ENCODE measurements at regions not wholly inside any gene's neighbourhood (a gene's known extent, or its start where the extent isn't known, plus 50 kb on each side); places are given as distances from the start of the nearest gene placed in this dataset.

DNA sequence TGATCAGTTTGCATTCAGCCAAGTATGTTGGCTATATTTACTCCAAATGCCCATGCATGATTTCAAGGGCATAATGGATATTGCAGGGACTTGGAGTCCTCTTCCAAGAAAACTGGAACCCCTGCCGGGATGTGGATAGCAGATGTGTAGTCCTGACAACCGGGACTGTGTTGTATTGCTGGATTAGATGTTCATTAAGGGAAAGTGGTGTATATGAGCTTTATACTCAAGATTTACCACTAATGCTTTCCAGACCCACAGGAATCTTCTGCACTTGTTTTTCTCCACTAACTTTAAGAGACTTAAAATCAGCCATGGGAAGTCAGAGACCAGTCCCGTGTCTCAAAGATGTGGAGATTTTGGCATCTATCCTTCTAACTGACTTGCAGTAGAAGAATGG lies 770.9 kb downstream of the HDGFL1 start:
- TF ChIP-seq, protein P1, sequence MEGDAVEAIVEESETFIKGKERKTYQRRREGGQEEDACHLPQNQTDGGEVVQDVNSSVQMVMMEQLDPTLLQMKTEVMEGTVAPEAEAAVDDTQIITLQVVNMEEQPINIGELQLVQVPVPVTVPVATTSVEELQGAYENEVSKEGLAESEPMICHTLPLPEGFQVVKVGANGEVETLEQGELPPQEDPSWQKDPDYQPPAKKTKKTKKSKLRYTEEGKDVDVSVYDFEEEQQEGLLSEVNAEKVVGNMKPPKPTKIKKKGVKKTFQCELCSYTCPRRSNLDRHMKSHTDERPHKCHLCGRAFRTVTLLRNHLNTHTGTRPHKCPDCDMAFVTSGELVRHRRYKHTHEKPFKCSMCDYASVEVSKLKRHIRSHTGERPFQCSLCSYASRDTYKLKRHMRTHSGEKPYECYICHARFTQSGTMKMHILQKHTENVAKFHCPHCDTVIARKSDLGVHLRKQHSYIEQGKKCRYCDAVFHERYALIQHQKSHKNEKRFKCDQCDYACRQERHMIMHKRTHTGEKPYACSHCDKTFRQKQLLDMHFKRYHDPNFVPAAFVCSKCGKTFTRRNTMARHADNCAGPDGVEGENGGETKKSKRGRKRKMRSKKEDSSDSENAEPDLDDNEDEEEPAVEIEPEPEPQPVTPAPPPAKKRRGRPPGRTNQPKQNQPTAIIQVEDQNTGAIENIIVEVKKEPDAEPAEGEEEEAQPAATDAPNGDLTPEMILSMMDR (conservative IDR thresholded peaks at IDR 0.05), result no peak
- TF ChIP-seq ZFX (IDR thresholded peaks at IDR 0.05), result no peak
- no peak overlapping the region for H3K27ac ChIP-seq

DNA sequence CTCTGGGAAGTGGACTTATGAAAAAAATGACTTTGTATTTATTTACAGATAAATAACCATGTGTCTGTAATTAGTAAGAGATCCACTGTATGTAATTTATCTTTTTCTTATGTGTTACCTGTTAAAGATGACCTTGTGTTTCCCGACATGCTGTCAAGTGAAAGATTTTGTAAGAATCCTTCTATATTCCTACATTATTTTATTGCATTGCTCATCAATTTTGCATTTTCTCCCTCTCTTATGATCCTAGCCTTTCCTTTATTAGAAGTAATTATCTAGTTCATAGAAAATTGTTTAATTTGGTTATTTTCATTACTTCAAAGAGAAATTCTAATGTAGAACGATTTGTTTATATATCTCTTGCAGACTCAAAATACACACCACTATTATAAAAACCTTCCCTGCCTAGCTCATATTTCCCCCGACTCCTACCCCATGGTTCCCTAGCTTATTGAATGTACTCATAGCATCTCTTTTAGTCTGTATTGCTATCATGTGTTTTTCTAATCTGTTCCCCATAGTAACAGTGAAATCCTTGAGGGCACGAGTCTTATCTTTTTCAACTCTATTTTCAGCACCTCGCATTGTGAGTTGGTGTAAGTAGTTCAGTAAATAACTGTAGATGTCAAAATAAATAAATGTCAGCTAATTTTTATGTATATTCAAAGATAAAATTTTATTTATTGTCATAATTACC lies 774.4 kb downstream of the HDGFL1 start:
- no peak overlapping the region for H3K27ac ChIP-seq
- TF ChIP-seq ZFX (IDR thresholded peaks at IDR 0.05), result no peak
- TF ChIP-seq, protein P1 (conservative IDR thresholded peaks at IDR 0.05), result no peak

DNA sequence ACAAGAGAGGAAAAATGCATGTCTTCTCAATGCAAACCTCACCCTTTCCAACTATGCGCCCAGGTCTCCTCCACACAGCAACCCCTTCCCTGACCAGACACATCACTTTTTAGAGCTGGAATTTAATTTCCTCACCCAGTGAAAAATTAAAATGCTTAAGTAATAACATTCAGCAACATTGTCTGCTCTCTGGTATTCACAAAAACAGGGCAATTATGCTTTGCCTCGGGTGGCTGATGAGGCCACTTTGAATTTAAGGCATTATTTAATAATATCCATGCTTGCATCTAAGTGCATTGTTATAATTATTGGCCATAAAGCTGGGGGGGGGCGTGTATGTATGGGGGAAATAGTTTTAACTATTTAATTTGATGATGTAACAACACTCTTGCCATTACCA lies 777.8 kb upstream of the NRSN1 start:
- no peak for TF ChIP-seq ZFX (IDR thresholded peaks at IDR 0.05)
- TF ChIP-seq, protein P1 (conservative IDR thresholded peaks at IDR 0.05), result no peak

DNA sequence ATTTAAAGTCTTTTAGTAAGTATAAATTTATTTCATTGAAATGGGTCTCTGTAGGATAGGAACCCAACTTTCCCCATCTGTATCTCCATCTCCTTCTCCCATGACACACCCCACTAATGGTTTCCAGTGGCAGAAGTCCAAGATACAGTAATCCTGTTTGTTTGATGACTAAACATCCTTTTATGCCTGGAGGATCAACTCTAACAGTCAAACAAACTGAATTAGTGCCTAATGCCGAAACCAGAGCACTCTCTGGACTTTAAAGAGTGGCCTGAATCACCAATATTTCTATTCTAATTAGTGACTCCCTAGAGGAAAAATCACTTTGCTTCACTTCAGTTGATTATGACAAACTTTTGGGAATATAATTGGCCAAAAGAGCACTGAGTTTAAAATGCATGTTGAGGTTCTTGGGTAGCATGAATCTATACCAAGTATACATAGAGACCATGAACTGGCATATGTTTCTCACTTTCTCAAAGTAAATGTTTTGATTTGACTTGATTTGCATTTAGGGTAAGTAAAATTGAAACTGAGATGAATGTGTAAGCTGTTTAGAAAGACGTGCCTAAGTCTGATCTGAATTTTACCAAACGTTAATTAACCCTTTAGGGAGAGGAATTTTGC lies 776.4 kb upstream of the NRSN1 start:
- H3K27ac ChIP-seq, result no peak overlapping the region
- TF ChIP-seq, protein P1 (conservative IDR thresholded peaks at IDR 0.05), result no peak
- TF ChIP-seq ZFX (IDR thresholded peaks at IDR 0.05), result no peak

More for the DNA sequence above, 777.8 kb upstream of the NRSN1 start:
- H3K27ac ChIP-seq, result no peak overlapping the region

DNA sequence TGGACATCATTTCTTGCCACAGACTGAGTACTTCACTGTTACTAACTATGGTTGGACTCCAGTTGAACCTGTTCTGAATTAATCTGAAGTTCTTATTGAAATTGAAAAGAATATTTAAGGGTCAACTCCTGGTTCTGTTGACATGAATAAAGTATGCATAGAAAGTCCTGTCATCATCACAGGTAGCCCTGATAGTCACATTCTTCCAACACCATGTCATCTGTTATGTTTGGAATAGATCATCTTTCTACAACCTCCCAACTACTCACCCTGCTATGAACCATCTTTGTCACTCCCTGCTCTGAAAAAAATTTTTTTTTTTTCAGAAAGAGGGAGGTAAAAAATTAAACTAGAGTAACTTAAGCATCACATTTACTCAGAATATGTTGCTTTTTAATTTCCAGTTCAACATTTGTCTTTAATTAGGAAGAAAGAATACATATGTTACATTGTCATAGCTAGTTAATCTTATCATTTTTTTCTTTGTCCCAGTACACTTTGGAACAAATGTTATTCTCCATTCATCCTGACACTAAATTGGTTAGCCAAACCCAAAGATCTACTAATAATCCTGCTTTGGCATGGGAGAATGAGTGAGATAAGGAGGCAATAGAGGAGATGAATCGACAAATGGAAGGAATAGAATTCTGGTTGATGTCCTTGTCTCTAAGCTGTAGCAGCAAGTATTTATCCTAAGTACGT lies 775.1 kb upstream of the NRSN1 start:
- TF ChIP-seq, protein P1 (conservative IDR thresholded peaks at IDR 0.05), result no peak
- TF ChIP-seq ZFX (IDR thresholded peaks at IDR 0.05), result no peak
- no peak overlapping the region for H3K27ac ChIP-seq

DNA sequence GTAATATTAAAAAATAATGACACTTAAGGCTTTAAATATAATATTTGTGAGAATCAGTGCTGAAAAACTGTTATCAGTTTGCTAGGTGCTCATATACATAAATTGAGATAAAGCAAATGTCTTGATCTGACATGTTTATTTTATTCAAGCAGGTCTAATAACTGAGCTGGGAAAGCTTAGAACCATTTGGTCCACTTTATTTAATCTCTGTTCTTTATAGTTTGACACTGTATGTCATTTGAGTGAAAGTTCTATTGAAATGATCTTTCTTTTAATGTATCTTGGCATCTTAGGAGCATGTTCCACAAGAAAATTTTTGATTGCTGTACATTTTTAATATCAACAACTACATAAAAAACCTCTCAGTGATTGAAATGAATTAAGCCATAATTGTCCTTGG lies 772.0 kb upstream of the NRSN1 start:
- TF ChIP-seq, protein P1 (conservative IDR thresholded peaks at IDR 0.05), result no peak
- TF ChIP-seq ZFX (IDR thresholded peaks at IDR 0.05), result no peak
- H3K27ac ChIP-seq, result no peak overlapping the region

DNA sequence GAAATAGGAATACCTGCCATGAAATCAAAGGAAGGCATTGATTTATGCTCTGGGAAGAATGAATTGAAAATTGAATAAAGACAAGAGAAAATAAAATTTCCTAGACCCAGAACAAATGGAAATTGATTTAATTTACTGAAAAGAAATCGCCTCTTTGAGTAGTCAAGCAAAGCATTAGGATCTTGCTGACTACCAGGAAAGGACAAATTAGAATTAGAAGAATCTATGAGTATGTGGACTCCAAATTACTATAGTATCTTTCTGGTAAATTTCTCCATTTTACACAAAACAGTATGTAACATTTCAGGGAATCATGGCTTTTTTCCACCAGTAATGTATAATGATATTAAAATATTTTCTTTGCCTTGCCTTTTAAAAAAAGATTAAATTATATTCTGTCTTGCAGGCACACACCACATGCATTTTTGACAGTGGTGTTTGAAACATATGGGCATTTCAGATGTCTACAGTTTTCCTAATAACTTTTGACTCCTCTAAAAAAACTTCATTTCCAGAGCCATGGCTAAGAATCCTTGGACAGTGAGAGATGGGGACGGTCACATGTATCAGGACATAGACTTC lies 768.7 kb upstream of the NRSN1 start:
- no peak overlapping the region for H3K27ac ChIP-seq
- no peak for TF ChIP-seq ZFX (IDR thresholded peaks at IDR 0.05)
- TF ChIP-seq, protein P1 (conservative IDR thresholded peaks at IDR 0.05), result no peak
